ENCODE measurements at regions not wholly inside any gene's neighbourhood (a gene's known extent, or its start where the extent isn't known, plus 50 kb on each side); places are given as distances from the start of the nearest gene placed in this dataset.

GRCh38 chr1:115213130-115213529, 123.8 kb upstream of the TSPAN2 start:
- ChIA-PET POLR2A (ENCODE audit: partially characterized antibody) (no interaction called here), CTCF (ENCODE audit: partially characterized antibody) (interaction anchor here (1.1 kb wide), 2 partner anchors 8 to 75 kb away, joined by 3 to 6 read pairs; no protein-coding TSS in a partner anchor)
- DNase-seq (ENCODE audit: low read depth in 1 of 2, low spot score in 2 of 2) = no peak
- Histone ChIP-seq H3K14ac (ENCODE audit: insufficient read length) (no peak overlapping the region), H3K9me3 (ENCODE audit: insufficient read depth in 2 of 2, low read depth in 1 of 2, low read length in 1 of 2) (no peaks in the 10 kb centered on the region), H3K9ac (replicated peaks in 1 of 4; ENCODE audit: extremely low read depth in 1 of 4, low read depth in 3 of 4, low read length in 3 of 4) (no peak overlapping the region), H3K56ac (replicated peaks; ENCODE audit: insufficient read length, low read depth, low read length) (no peak overlapping the region), H3K79me1 (ENCODE audit: low read depth, low read length) (no peaks in the 10 kb centered on the region), H4K8ac (ENCODE audit: extremely low read depth, insufficient read depth, low read length) (no peak overlapping the region), H3K4me3 (ENCODE audit: extremely low read depth in 1 of 4, insufficient read depth in 2 of 4, low read depth in 3 of 4, low read length in 4 of 4) (no peak overlapping the region), H2AFZ (ENCODE audit: low read length) (no peak overlapping the region), H2AK5ac (ENCODE audit: low read depth, low read length) (no peak overlapping the region), H3K4me1 (replicated peaks in 1 of 4; ENCODE audit: control insufficient read depth in 3 of 4, insufficient read depth in 4 of 4, low read length in 3 of 4) (no peaks in the 10 kb centered on the region), H3K4ac (replicated peaks; ENCODE audit: insufficient read length, low read depth, low read length) (no peak overlapping the region), H4K20me1 (replicated peaks in 1 of 2; ENCODE audit: control insufficient read depth in 1 of 2, insufficient read depth in 2 of 2, low read length in 2 of 2) (no peaks in the 10 kb centered on the region), H3K79me2 (ENCODE audit: control insufficient read depth in 1 of 2, insufficient read depth in 2 of 2, low read length in 2 of 2) (no peaks in the 10 kb centered on the region), H3K18ac (ENCODE audit: extremely low read depth, low read length) (no peak overlapping the region), H3K4me2 (ENCODE audit: insufficient read depth in 1 of 2, low read depth in 2 of 2, low read length in 2 of 2) (no peak overlapping the region), H2BK12ac (ENCODE audit: low read depth, low read length) (no peak overlapping the region), H4K91ac (replicated peaks; ENCODE audit: insufficient read length, low read length) (no peak overlapping the region), H2BK5ac (ENCODE audit: low read depth, low read length) (no peak overlapping the region), H2BK120ac (replicated peaks; ENCODE audit: low read depth, low read length) (no peak overlapping the region), H2BK20ac (ENCODE audit: low read length) (no peak overlapping the region), H3K23ac (ENCODE audit: insufficient read length) (no peak overlapping the region), H4K5ac (ENCODE audit: insufficient read length, low read depth, low read length) (no peak overlapping the region), H3K27ac (ENCODE audit: low read depth, low read length) (no peak overlapping the region), H3K36me3 (ENCODE audit: control insufficient read depth in 2 of 4, insufficient read depth in 4 of 4, low read length in 3 of 4) (no peaks in the 10 kb centered on the region), H2BK15ac (ENCODE audit: low read length) (no peak overlapping the region), H3K27me3 (replicated peaks in 1 of 4; ENCODE audit: control insufficient read depth in 3 of 4, extremely low read depth in 1 of 4, insufficient read depth in 3 of 4, low read length in 3 of 4) (no peaks in the 10 kb centered on the region), H3K23me2 (ENCODE audit: low read depth, low read length) (no peaks in the 10 kb centered on the region)
- TF ChIP-seq SRF (IDR thresholded peaks at IDR 0.05; ENCODE audit: low read depth, low read length) (no peak), KDM5A (IDR thresholded peaks at IDR 0.05; ENCODE audit: low read length) (no peak), CHD1 (IDR thresholded peaks at IDR 0.05; ENCODE audit: low read depth, low read length) (no peak), BRCA1 (IDR thresholded peaks at IDR 0.05; ENCODE audit: low read depth, low read length) (no peak), SAP30 (IDR thresholded peaks at IDR 0.05; ENCODE audit: insufficient read depth, insufficient replicate concordance, low read length) (no peak), PHF8 (conservative IDR thresholded peaks at IDR 0.05; ENCODE audit: low read depth, low read length) (no peak), CTBP2 (IDR thresholded peaks at IDR 0.05; ENCODE audit: borderline replicate concordance, insufficient read depth, insufficient read length, low read length) (no peak), CREB1 (IDR thresholded peaks at IDR 0.05) (no peak), ZNF274 (IDR thresholded peaks at IDR 0.05; ENCODE audit: borderline replicate concordance, extremely low read depth, low read length) (no peak), ASH2L (IDR thresholded peaks at IDR 0.05; ENCODE audit: low read length) (no peak), HDAC6 (IDR thresholded peaks at IDR 0.05; ENCODE audit: low read depth, low read length) (no peak)
- TF ChIP-seq, protein P1, sequence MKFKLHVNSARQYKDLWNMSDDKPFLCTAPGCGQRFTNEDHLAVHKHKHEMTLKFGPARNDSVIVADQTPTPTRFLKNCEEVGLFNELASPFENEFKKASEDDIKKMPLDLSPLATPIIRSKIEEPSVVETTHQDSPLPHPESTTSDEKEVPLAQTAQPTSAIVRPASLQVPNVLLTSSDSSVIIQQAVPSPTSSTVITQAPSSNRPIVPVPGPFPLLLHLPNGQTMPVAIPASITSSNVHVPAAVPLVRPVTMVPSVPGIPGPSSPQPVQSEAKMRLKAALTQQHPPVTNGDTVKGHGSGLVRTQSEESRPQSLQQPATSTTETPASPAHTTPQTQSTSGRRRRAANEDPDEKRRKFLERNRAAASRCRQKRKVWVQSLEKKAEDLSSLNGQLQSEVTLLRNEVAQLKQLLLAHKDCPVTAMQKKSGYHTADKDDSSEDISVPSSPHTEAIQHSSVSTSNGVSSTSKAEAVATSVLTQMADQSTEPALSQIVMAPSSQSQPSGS (IDR thresholded peaks at IDR 0.05; ENCODE audit: low read length) = no peak
- TF ChIP-seq, protein P2, sequence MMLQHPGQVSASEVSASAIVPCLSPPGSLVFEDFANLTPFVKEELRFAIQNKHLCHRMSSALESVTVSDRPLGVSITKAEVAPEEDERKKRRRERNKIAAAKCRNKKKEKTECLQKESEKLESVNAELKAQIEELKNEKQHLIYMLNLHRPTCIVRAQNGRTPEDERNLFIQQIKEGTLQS (IDR thresholded peaks at IDR 0.05; ENCODE audit: insufficient read depth, low read depth, low read length) = no peak
- WGBS, 2 experiments (ENCODE audit: extremely low coverage in 1 of 2, insufficient coverage in 1 of 2, insufficient read length in 1 of 2, insufficient replicate concordance in 2 of 2, low coverage in 1 of 2, low lambda C conversion rate in 2 of 2, missing lambda C conversion rate in 1 of 2) = 90% methylated on average over 3 of the region's 3 CpGs; no CpG with 5 or more reads in 1 of the 2 experiments
- FAIRE-seq = no peak

All from H1 (cell line).